GM12878 (cell line): ENCODE measurements at regions not wholly inside any gene's neighbourhood (a gene's known extent, or its start where the extent isn't known, plus 50 kb on each side); places are given as distances from the start of the nearest gene placed in this dataset.

Source experiments
- ATAC-seq: fragments of 200-7000 bp; cut with Tn5 transposase; 3 replicates; pipeline ENCODE4 v1.9.1; 2020; ENCODE audit warnings: mild to moderate bottlenecking, moderate library complexity
- BruUV-seq: library from RNA; stranded (reverse); fragments of 400-500 nt; replicated peaks from 2 replicates; lab custom pipeline; 2021; lab: Mats Ljungman, UMichigan
- CTCF ChIA-PET: fragments of 300-600 bp; sonication (Branson Sonifier 250); formaldehyde crosslinking; extraction: SDS; loops from one replicate; lab custom pipeline; 2021; ENCODE audit warnings: inconsistent platforms; lab: Yijun Ruan, JAX
- POLR2A ChIA-PET: fragments of 350-600 bp; formaldehyde crosslinking; extraction: SDS; loops from one replicate; lab custom pipeline; 2021; ENCODE audit warnings: inconsistent platforms; lab: Charles Lee
- RAD21 ChIA-PET: fragments of 300-600 bp; sonication (Branson Sonifier 250); formaldehyde crosslinking; loops from one replicate; lab custom pipeline; 2023; ENCODE audit warnings: antibody characterized with exemption; ENCODE audit not compliant: unreplicated experiment; lab: Charles Lee
- SMC1A ChIA-PET: fragments of 300-600 bp; sonication (Branson Sonifier 250); formaldehyde crosslinking; loops from one replicate; lab custom pipeline; 2023; ENCODE audit not compliant: unreplicated experiment, uncharacterized antibody; lab: Charles Lee
- DNase-seq: peaks from one replicate; pipeline ENCODE4 v3.0.0-alpha.2; 2011; ENCODE audit warnings: low read depth, low spot score
- FAIRE-seq: peaks from 3 replicates; lab custom pipeline; 2011; peaks lifted over from hg19 to GRCh38; lab: Jason Lieb, UNC
- H2AFZ ChIP-seq: 2 replicates; pipeline ENCODE4 v1.6.0; 2011; ENCODE audit warnings: low read depth, low read length, control low read depth; ENCODE audit not compliant: control insufficient read depth
- H3K27ac ChIP-seq: 2 replicates; pipeline ENCODE4 v1.5.1; 2011; ENCODE audit warnings: control low read depth; ENCODE audit not compliant: control insufficient read depth, insufficient read depth
- H3K27me3 ChIP-seq, 2 experiments: replicated peaks in 1 of 2; 2 replicates each; pipeline versions ENCODE4 v1.6.0 to v1.6.1; 2011; ENCODE audit warnings: low read length in 1 of 2; ENCODE audit not compliant: control insufficient read depth in 2 of 2, insufficient read depth in 2 of 2
- H3K36me3 ChIP-seq, 2 experiments: 2 replicates each; pipeline ENCODE4 v1.5.1; 2011; ENCODE audit warnings: low read length in 1 of 2; ENCODE audit not compliant: control insufficient read depth in 2 of 2, insufficient read depth in 2 of 2
- H3K4me1 ChIP-seq: 2 replicates; pipeline ENCODE4 v1.6.1; 2011; ENCODE audit warnings: mild to moderate bottlenecking, low read length, moderate library complexity, mixed read lengths; ENCODE audit not compliant: control insufficient read depth, insufficient read depth
- H3K4me2 ChIP-seq: 2 replicates; pipeline ENCODE4 v1.6.0; 2011; ENCODE audit warnings: control low read depth; ENCODE audit not compliant: control insufficient read depth, insufficient read depth
- H3K4me3 ChIP-seq: fragments of 200-600 bp; sonication (generic); 2 replicates; pipeline ENCODE4 v1.5.1; 2016
- H3K79me2 ChIP-seq: 2 replicates; pipeline ENCODE4 v1.6.0; 2011; ENCODE audit warnings: low read length; ENCODE audit not compliant: control insufficient read depth, insufficient read depth
- H3K9ac ChIP-seq: 2 replicates; pipeline ENCODE4 v1.8.0; 2011; ENCODE audit warnings: low read length, control low read depth, mixed read lengths; ENCODE audit not compliant: control insufficient read depth, insufficient read depth
- H3K9me3 ChIP-seq: replicated peaks from 3 replicates; pipeline ENCODE4 v1.5.1; 2011; ENCODE audit warnings: mild to moderate bottlenecking, low read length; ENCODE audit not compliant: control insufficient read depth, insufficient read depth
- H4K20me1 ChIP-seq: 2 replicates; pipeline ENCODE4 v1.6.0; 2011; ENCODE audit not compliant: control insufficient read depth, insufficient read depth
- ASH2L ChIP-seq: fragments of 300-600, 200-600 bp; sonication (generic); IDR thresholded peaks from 2 replicates; pipeline ENCODE4 v1.6.1; 2017; ENCODE audit warnings: low read depth, mild to moderate bottlenecking, borderline replicate concordance
- CBX3 ChIP-seq: fragments of 200-600 bp; sonication (generic); IDR thresholded peaks from 2 replicates; pipeline ENCODE4 v1.6.1; 2016; ENCODE audit warnings: low read depth, borderline replicate concordance
- CHD4 ChIP-seq: fragments of 200-600 bp; sonication (generic); IDR thresholded peaks from 2 replicates; pipeline ENCODE4 v1.6.1; 2016; ENCODE audit warnings: mild to moderate bottlenecking
- CTCF ChIP-seq, 3 experiments: IDR thresholded peaks in 2 of 3; conservative IDR thresholded peaks in 1 of 3; 2 replicates each; pipeline ENCODE4 v1.5.1; 2011; ENCODE audit warnings: low read depth in 3 of 3, low read length in 3 of 3, mild to moderate bottlenecking in 3 of 3, control low read depth in 2 of 3, moderate library complexity in 2 of 3, inconsistent platforms in 1 of 3, mixed read lengths in 1 of 3; ENCODE audit not compliant: control insufficient read depth in 2 of 3, insufficient read depth in 1 of 3; ENCODE audit errors: extremely low read depth in 1 of 3
- E4F1 ChIP-seq: fragments of 450-650 bp; IDR thresholded peaks from 2 replicates; pipeline ENCODE4 v1.6.1; 2018; ENCODE audit warnings: borderline replicate concordance, mild to moderate bottlenecking; ENCODE audit not compliant: partially characterized antibody
- EP300 ChIP-seq, 2 experiments: fragments of 150-350 bp in 1 of 2; IDR thresholded peaks; 2 replicates each; pipeline ENCODE4 v1.6.1; 2011 to 2012; ENCODE audit warnings: low read depth in 2 of 2, low read length in 2 of 2, borderline replicate concordance in 1 of 2, improper control_type of control experiment in 1 of 2, inconsistent platforms in 1 of 2; ENCODE audit not compliant: control insufficient read depth in 1 of 2
- ESRRA ChIP-seq: IDR thresholded peaks from 2 replicates; pipeline ENCODE4 v1.6.1; 2012; ENCODE audit warnings: mild to moderate bottlenecking, low read length, improper control_type of control experiment
- JUND ChIP-seq: IDR thresholded peaks from 2 replicates; pipeline ENCODE4 v1.6.1; 2012; ENCODE audit warnings: low read depth, mild to moderate bottlenecking, low read length, improper control_type of control experiment, moderate library complexity
- MAX ChIP-seq: IDR thresholded peaks from 2 replicates; pipeline ENCODE4 v1.6.1; 2012; ENCODE audit warnings: low read depth, low read length, improper control_type of control experiment
- MXI1 ChIP-seq: fragments of 150-350 bp; IDR thresholded peaks from 2 replicates; pipeline ENCODE4 v1.6.1; 2011; ENCODE audit warnings: low read depth, mild to moderate bottlenecking, inconsistent platforms, low read length, improper control_type of control experiment
- NR2F1 ChIP-seq: fragments of 450-650 bp; conservative IDR thresholded peaks from 2 replicates; pipeline ENCODE4 v1.6.1; 2017; ENCODE audit warnings: mild to moderate bottlenecking
- POLR2AphosphoS2 ChIP-seq: IDR thresholded peaks from 2 replicates; pipeline ENCODE4 v1.6.1; 2011; ENCODE audit warnings: low read depth, mild to moderate bottlenecking, low read length, improper control_type of control experiment, moderate library complexity
- SIN3A ChIP-seq: IDR thresholded peaks from 2 replicates; pipeline ENCODE4 v1.6.1; 2012; ENCODE audit warnings: low read depth, low read length, improper control_type of control experiment
- ZBTB11 ChIP-seq: fragments of 450-650 bp; formaldehyde crosslinking; IDR thresholded peaks from 2 replicates; pipeline ENCODE4 v1.5.0; 2022; ENCODE audit warnings: mild to moderate bottlenecking, missing genetic modification characterization
- WGBS: methylation state at CpG from one replicate; pipeline ENCODE4 v1.1.6; 2016; ENCODE audit warnings: low lambda C conversion rate; ENCODE audit not compliant: insufficient replicate concordance, insufficient coverage; ENCODE audit errors: missing lambda C conversion rate; 5-methylcytosine and 5-hydroxymethylcytosine counted together
- in situ Hi-C: fragments of 300-500 bp; cut with MboI; formaldehyde crosslinking; loops from 9 replicates; pipeline ENCODE4 v1.14.3; 2018; ENCODE audit warnings: mixed read lengths
- intact Hi-C: fragments of 100-400 bp; cut with micrococcal nuclease; formaldehyde crosslinking; loops from one replicate; pipeline ENCODE4 v1.14.2; 2022; ENCODE audit not compliant: unreplicated experiment

- H3K79me2 ChIP-seq = no peaks in the 10 kb centered on the region
- no peaks in the 10 kb centered on the region for H3K9me3 ChIP-seq
- H3K27me3 ChIP-seq = no peaks in the 10 kb centered on the region
- no TSS peak for BruUV-seq
- DNase-seq (no peak), ATAC-seq (no peak), FAIRE-seq (no peak)
- POLR2A ChIA-PET = no interaction called here
- intact Hi-C loops = no loop called here
- no peaks in the 10 kb centered on the region for H4K20me1 ChIP-seq
- no peaks in the 10 kb centered on the region for H3K4me1 ChIP-seq
- in situ Hi-C loops = no loop called here
- CTCF ChIA-PET = no interaction called here
- no peak overlapping the region for H2AFZ ChIP-seq
- no peak overlapping the region for H3K4me2 ChIP-seq
- SMC1A ChIA-PET = no interaction called here
- H3K36me3 ChIP-seq = peaks cover 0 to 6% of the 10 kb centered on the region in 2 experiments; a peak in 2 of 4 replicates
- 74% methylated on average over 16 of the region's 16 CpGs for WGBS
- no peak overlapping the region for H3K4me3 ChIP-seq
- RAD21 ChIA-PET = no interaction called here
- H3K27ac ChIP-seq = no peak overlapping the region
- H3K9ac ChIP-seq = no peak overlapping the region
- TF ChIP-seq SIN3A (no peak), NR2F1 (no peak), MAX (no peak), MXI1 (no peak), EP300 (IDR thresholded peaks at IDR 0.05; ENCODE audit: borderline replicate concordance in 1 of 2, control insufficient read depth in 1 of 2, low read depth in 2 of 2, low read length in 2 of 2) (no peak), CHD4 (no peak), E4F1 (no peak), ZBTB11 (CRISPR knock-in tag) (no peak), ESRRA (no peak), JUND (no peak), POLR2AphosphoS2 (no peak), CTCF (IDR thresholded peaks at IDR 0.05 in 2 of 3, conservative IDR thresholded peaks at IDR 0.05 in 1 of 3; ENCODE audit: control insufficient read depth in 2 of 3, extremely low read depth in 1 of 3, insufficient read depth in 1 of 3, low read depth in 3 of 3, low read length in 3 of 3) (no peak), CBX3 (no peak), ASH2L (no peak)
Observed at GRCh38 chr3:127037021-127037400, 54.1 kb downstream of the PLXNA1 start.
